K562 (cell line): ENCODE measurements at regions not wholly inside any gene's neighbourhood (a gene's known extent, or its start where the extent isn't known, plus 50 kb on each side); places are given as distances from the start of the nearest gene placed in this dataset.

Source experiments
- ATAC-seq: fragments of 200-7000 bp; cut with Tn5 transposase; 3 replicates; pipeline ENCODE4 v1.9.1; 2020; ENCODE audit warnings: moderate library complexity
- BruUV-seq: library from RNA; stranded (reverse); fragments of 400-500 nt; replicated peaks from 2 replicates; lab custom pipeline; 2021; lab: Mats Ljungman, UMichigan
- CTCF ChIA-PET: fragments of 300-600 bp; formaldehyde crosslinking; extraction: SDS; loops from one replicate; lab custom pipeline; 2021; ENCODE audit warnings: low intra/inter-chr PET ratio; lab: Yijun Ruan, JAX
- POLR2A ChIA-PET: fragments of 300-600, 350-650 bp; sonication (Branson Sonifier 250); formaldehyde crosslinking; extraction: SDS; loops from one replicate; lab custom pipeline; 2021; ENCODE audit warnings: antibody characterized with exemption, inconsistent platforms; lab: Yijun Ruan, JAX
- DNase-seq, 4 experiments: peaks; one replicate each; pipeline versions ENCODE4 v3.0.0 to v3.0.0-alpha.2; 2011 to 2018; ENCODE audit warnings: low spot score in 3 of 4, mixed read lengths in 3 of 4; ENCODE audit errors: extremely low read depth in 1 of 4
- FAIRE-seq: peaks from 2 replicates; lab custom pipeline; 2011; peaks lifted over from hg19 to GRCh38; lab: Jason Lieb, UNC
- H2AFZ ChIP-seq: 2 replicates; pipeline ENCODE4 v1.6.0; 2011; ENCODE audit warnings: low read depth, low read length, control low read depth, inconsistent platforms
- H3K27ac ChIP-seq: fragments of 200-600 bp; 3 replicates; pipeline ENCODE4 v1.8.0; 2011; ENCODE audit warnings: low read depth, mild to moderate bottlenecking, control low read depth, inconsistent platforms, low read length, moderate library complexity, mixed read lengths; ENCODE audit errors: extremely low read depth
- H3K27me3 ChIP-seq, 2 experiments: fragments of 300-600 bp in 1 of 2; 2 replicates in 1 of 2; 3 replicates in 1 of 2; pipeline versions ENCODE4 v1.6.0 to v1.8.0; 2011; ENCODE audit warnings: inconsistent platforms in 2 of 2, low read length in 2 of 2, mild to moderate bottlenecking in 1 of 2, mixed read lengths in 1 of 2, moderate library complexity in 1 of 2; ENCODE audit not compliant: control insufficient read depth in 2 of 2, insufficient read depth in 2 of 2
- H3K36me3 ChIP-seq: fragments of 300-600 bp; 3 replicates; pipeline ENCODE4 v1.8.0; 2011; ENCODE audit warnings: mild to moderate bottlenecking, low read length, inconsistent platforms; ENCODE audit not compliant: control insufficient read depth, insufficient read depth
- H3K4me1 ChIP-seq, 2 experiments: fragments of 200-600 bp in 1 of 2; replicated peaks in 1 of 2; 2 replicates in 1 of 2; 3 replicates in 1 of 2; pipeline versions ENCODE4 v1.5.1 to v1.8.0; 2011; ENCODE audit warnings: inconsistent platforms in 2 of 2, low read length in 2 of 2, mild to moderate bottlenecking in 1 of 2, mixed read lengths in 1 of 2, moderate library complexity in 1 of 2; ENCODE audit not compliant: control insufficient read depth in 2 of 2, insufficient read depth in 2 of 2
- H3K4me2 ChIP-seq: 2 replicates; pipeline ENCODE4 v1.6.1; 2011; ENCODE audit warnings: low read length, control low read depth, inconsistent platforms, mixed read lengths; ENCODE audit not compliant: insufficient read depth
- H3K4me3 ChIP-seq: fragments of 200-600 bp; sonication (generic), shearing (Covaris generic); 2 replicates; pipeline ENCODE4 v1.5.1; 2016; ENCODE audit warnings: control low read depth, inconsistent platforms
- H3K79me2 ChIP-seq: fragments of 200-600 bp; 3 replicates; pipeline ENCODE4 v1.8.0; 2011; ENCODE audit warnings: low read length, inconsistent platforms; ENCODE audit not compliant: control insufficient read depth, insufficient read depth
- H3K9ac ChIP-seq, 2 experiments: 2 replicates each; pipeline versions ENCODE4 v1.6.0 to v1.6.1; 2011; ENCODE audit warnings: low read depth in 2 of 2, low read length in 2 of 2, control low read depth in 1 of 2, inconsistent platforms in 1 of 2, mild to moderate bottlenecking in 1 of 2, mixed read lengths in 1 of 2; ENCODE audit not compliant: insufficient read depth in 1 of 2
- H3K9me1 ChIP-seq: one replicate; pipeline ENCODE4 v1.6.0; 2011; ENCODE audit warnings: inconsistent platforms, mild to moderate bottlenecking, low read length, moderate library complexity; ENCODE audit not compliant: control insufficient read depth, insufficient read depth
- H3K9me3 ChIP-seq: replicated peaks from 2 replicates; pipeline ENCODE4 v1.5.1; 2011; ENCODE audit warnings: low read depth, low read length, inconsistent platforms; ENCODE audit not compliant: control insufficient read depth, insufficient read depth
- H4K20me1 ChIP-seq: replicated peaks from 2 replicates; pipeline ENCODE4 v1.6.1; 2011; ENCODE audit warnings: low read length, inconsistent platforms, mixed read lengths; ENCODE audit not compliant: control insufficient read depth, insufficient read depth
- BHLHE40 ChIP-seq: IDR thresholded peaks from 2 replicates; pipeline ENCODE4 v1.6.1; 2011; ENCODE audit warnings: low read length, improper control_type of control experiment
- ETV6 ChIP-seq, 3 experiments: fragments of 150-350 bp in 1 of 3; sonication (generic) in 1 of 3; formaldehyde crosslinking in 1 of 3; IDR thresholded peaks; 2 replicates each; pipeline versions ENCODE4 v1.6.1 to v1.8.0; 2014 to 2022; ENCODE audit warnings: borderline replicate concordance in 2 of 3, low read depth in 2 of 3, antibody characterized with exemption in 1 of 3, low read length in 1 of 3, mild to moderate bottlenecking in 1 of 3, missing genetic modification reagents in 1 of 3
- MTA1 ChIP-seq: fragments of 450-650 bp; IDR thresholded peaks from 2 replicates; pipeline ENCODE4 v1.6.1; 2017; ENCODE audit warnings: borderline replicate concordance
- SMC3 ChIP-seq: conservative IDR thresholded peaks from 2 replicates; pipeline ENCODE4 v1.6.1; 2011; ENCODE audit warnings: low read depth, low read length, improper control_type of control experiment; ENCODE audit not compliant: insufficient read depth
- ZNF277 ChIP-seq: fragments of 250-450 bp; sonication (Bioruptor Pico); IDR thresholded peaks from 2 replicates; pipeline ENCODE4 v1.8.0; 2022; ENCODE audit warnings: inconsistent platforms, mild to moderate bottlenecking, moderate library complexity, borderline replicate concordance
- ZNF398 ChIP-seq: fragments of 250-450 bp; sonication (Bioruptor Pico); IDR thresholded peaks from 2 replicates; pipeline ENCODE4 v1.8.0; 2021; ENCODE audit warnings: moderate library complexity, mild to moderate bottlenecking, inconsistent platforms
- ZNF408 ChIP-seq: fragments of 250-450 bp; sonication (Bioruptor Pico); IDR thresholded peaks from 2 replicates; pipeline ENCODE4 v1.4.0; 2020; ENCODE audit warnings: low read depth, mild to moderate bottlenecking, moderate library complexity
- ZNF778 ChIP-seq: fragments of 450-650 bp; formaldehyde crosslinking; IDR thresholded peaks from 2 replicates; pipeline ENCODE4 v1.4.0; 2020; ENCODE audit warnings: mild to moderate bottlenecking, moderate library complexity
- WGBS: fragments of 100-300 bp; shearing (Covaris generic); methylation state at CpG from one replicate; pipeline ENCODE4 v1.1.6; 2016; ENCODE audit warnings: low coverage, mixed read lengths; ENCODE audit not compliant: insufficient coverage; ENCODE audit errors: missing lambda C conversion rate; 5-methylcytosine and 5-hydroxymethylcytosine counted together
- in situ Hi-C: fragments of 300-500 bp; cut with MboI; formaldehyde crosslinking; loops from 4 replicates; pipeline ENCODE4 v1.15.0; 2018; ENCODE audit warnings: inconsistent platforms, mixed read lengths
- intact Hi-C: fragments of 100-400 bp; cut with micrococcal nuclease; formaldehyde crosslinking; loops from 2 replicates; pipeline ENCODE4 v1.14.2; 2022

GRCh38 chr10:47090903-47091302 lies 179.7 kb downstream of the PTPN20 start:
- WGBS = 0% methylated on average over 7 of the region's 7 CpGs
- no peaks in the 10 kb centered on the region for H3K9me1 ChIP-seq
- H3K4me1 ChIP-seq = no peaks in the 10 kb centered on the region
- no peak overlapping the region for H3K27ac ChIP-seq
- intact Hi-C loops = no loop called here
- FAIRE-seq = no peak
- no peak for DNase-seq
- ChIA-PET POLR2A (interaction anchor here (1.2 kb wide), 1 partner anchor 16 kb away, joined by 3 read pairs; no protein-coding TSS in a partner anchor), CTCF (no interaction called here)
- H4K20me1 ChIP-seq = no peaks in the 10 kb centered on the region; the same call in 1 of the 2 replicates
- no peak overlapping the region for H3K4me2 ChIP-seq
- in situ Hi-C loops = no loop called here
- H3K9ac ChIP-seq = no peak overlapping the region
- no peaks in the 10 kb centered on the region for H3K36me3 ChIP-seq
- no TSS peak for BruUV-seq
- H3K79me2 ChIP-seq = no peaks in the 10 kb centered on the region
- peaks cover 10 to 52% of the 10 kb centered on the region in 2 experiments; a peak in 4 of 5 replicates for H3K27me3 ChIP-seq
- ATAC-seq = no peak
- no peak overlapping the region for H2AFZ ChIP-seq
- H3K9me3 ChIP-seq = no peaks in the 10 kb centered on the region
- H3K4me3 ChIP-seq = no peak overlapping the region
- TF ChIP-seq BHLHE40 (no peak), ZNF778 (CRISPR knock-in tag) (no peak), SMC3 (no peak), MTA1 (no peak), ZNF408 (no peak), ZNF277 (CRISPR knock-in tag) (no peak), ZNF398 (no peak), ETV6 (IDR thresholded peaks at IDR 0.05; ENCODE audit: borderline replicate concordance in 1 of 2, low read depth in 2 of 2, low read length in 1 of 2) (no peak), ETV6 (CRISPR knock-in tag; IDR thresholded peaks at IDR 0.05; ENCODE audit: borderline replicate concordance) (no peak)
- TF ChIP-seq, all 486 proteins: peak for 0
